BJ (cell line): ENCODE measurements at regions not wholly inside any gene's neighbourhood (a gene's known extent, or its start where the extent isn't known, plus 50 kb on each side); places are given as distances from the start of the nearest gene placed in this dataset.

Experiments used
- CTCF ChIA-PET: fragments of 350-600 bp; formaldehyde crosslinking; extraction: SDS; loops from one replicate; lab custom pipeline; 2021; ENCODE audit warnings: antibody characterized with exemption, inconsistent platforms; lab: Yijun Ruan, JAX
- POLR2A ChIA-PET: fragments of 300-600 bp; sonication (Branson Sonifier 250); formaldehyde crosslinking; extraction: SDS; loops from one replicate; lab custom pipeline; 2021; ENCODE audit warnings: antibody characterized with exemption; lab: Charles Lee
- DNase-seq: peaks from one replicate; pipeline ENCODE4 v3.0.0-alpha.2; 2011; ENCODE audit warnings: low read depth
- H3K27me3 ChIP-seq: 2 replicates; pipeline ENCODE4 v1.6.0; 2011; ENCODE audit warnings: low read length; ENCODE audit not compliant: control insufficient read depth, insufficient read depth
- H3K36me3 ChIP-seq: 2 replicates; pipeline ENCODE4 v1.5.1; 2011; ENCODE audit warnings: low read length; ENCODE audit not compliant: control insufficient read depth, insufficient read depth
- H3K4me3 ChIP-seq: 2 replicates; pipeline ENCODE4 v1.5.1; 2011; ENCODE audit warnings: low read depth, mild to moderate bottlenecking, control low read depth, low read length
- TF ChIP-seq, protein P1 (sequence below): IDR thresholded peaks from 2 replicates; pipeline ENCODE4 v1.5.1; 2011; ENCODE audit warnings: low read depth, mild to moderate bottlenecking, control low read depth, inconsistent platforms, low read length, moderate library complexity; ENCODE audit not compliant: insufficient read depth

DNA sequence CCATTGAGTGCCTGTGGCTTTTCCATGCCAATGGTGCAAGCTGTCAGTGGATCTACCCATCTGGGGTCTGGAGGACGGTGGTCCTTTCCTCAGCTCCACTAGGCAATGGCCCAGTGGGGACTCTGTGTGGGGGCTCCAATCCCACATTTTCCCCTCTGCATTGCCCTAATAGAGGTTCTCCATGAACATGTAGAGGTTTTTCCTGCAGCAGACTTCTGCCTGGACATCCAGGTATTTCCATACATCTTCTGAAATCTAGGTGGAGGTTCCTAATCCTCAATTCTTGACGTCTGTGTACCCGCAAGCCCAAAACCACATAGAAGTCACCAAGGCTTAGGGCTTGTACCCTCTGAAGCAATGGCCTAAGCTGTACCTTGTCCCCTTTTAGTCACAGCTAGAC lies 703.1 kb downstream of the MCTP2 start:
- H3K36me3 ChIP-seq = no peaks in the 10 kb centered on the region
- TF ChIP-seq, protein P1, sequence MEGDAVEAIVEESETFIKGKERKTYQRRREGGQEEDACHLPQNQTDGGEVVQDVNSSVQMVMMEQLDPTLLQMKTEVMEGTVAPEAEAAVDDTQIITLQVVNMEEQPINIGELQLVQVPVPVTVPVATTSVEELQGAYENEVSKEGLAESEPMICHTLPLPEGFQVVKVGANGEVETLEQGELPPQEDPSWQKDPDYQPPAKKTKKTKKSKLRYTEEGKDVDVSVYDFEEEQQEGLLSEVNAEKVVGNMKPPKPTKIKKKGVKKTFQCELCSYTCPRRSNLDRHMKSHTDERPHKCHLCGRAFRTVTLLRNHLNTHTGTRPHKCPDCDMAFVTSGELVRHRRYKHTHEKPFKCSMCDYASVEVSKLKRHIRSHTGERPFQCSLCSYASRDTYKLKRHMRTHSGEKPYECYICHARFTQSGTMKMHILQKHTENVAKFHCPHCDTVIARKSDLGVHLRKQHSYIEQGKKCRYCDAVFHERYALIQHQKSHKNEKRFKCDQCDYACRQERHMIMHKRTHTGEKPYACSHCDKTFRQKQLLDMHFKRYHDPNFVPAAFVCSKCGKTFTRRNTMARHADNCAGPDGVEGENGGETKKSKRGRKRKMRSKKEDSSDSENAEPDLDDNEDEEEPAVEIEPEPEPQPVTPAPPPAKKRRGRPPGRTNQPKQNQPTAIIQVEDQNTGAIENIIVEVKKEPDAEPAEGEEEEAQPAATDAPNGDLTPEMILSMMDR = no peak
- DNase-seq = no peak
- ChIA-PET CTCF (no interaction called here), POLR2A (no interaction called here)
- H3K4me3 ChIP-seq = no peak overlapping the region
- H3K27me3 ChIP-seq = no peaks in the 10 kb centered on the region

DNA sequence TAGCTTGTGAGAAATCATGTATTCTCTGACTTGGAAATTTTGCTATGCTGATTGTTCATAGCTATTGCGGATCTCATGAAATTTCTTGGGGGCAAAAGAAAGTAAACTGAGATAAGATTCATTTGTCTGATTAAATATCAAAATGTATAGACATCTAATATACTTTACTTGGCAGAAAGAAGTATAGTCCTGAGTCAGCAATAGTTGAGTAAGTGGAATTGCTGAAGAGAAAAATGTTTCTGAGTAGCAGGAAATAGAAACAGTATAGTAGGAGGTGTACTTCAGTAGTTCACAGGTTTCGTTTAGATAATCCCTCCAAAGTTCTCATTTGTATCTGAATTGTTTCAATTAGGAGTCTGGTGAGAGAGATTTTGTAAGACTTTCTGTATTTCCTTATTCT lies 705.9 kb downstream of the MCTP2 start:
- TF ChIP-seq, protein P1 = no peak
- no peaks in the 10 kb centered on the region for H3K36me3 ChIP-seq
- no peaks in the 10 kb centered on the region for H3K27me3 ChIP-seq
- ChIA-PET CTCF (no interaction called here), POLR2A (no interaction called here)
- no peak for DNase-seq
- H3K4me3 ChIP-seq = no peak overlapping the region

DNA sequence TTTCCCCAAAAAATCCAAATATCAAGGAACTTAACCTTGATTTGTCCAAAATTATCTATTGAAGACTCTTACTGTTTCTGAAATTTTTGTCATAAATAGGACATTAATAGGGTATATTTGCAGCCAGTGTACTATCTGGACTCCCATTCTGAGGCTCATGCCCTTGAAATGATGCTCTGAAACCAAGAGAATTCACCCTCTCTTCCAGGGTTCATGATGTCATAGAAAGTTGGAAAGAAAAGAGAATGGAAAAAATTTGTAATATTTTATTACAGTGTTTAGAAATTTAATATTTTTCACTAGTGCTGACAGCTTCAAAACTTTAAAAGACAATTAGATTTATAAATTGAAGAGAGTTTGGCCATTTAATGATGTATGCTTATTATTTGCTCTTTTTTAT lies 712.5 kb downstream of the MCTP2 start:
- DNase-seq = no peak
- ChIA-PET CTCF (no interaction called here), POLR2A (no interaction called here)
- no peaks in the 10 kb centered on the region for H3K36me3 ChIP-seq
- no peaks in the 10 kb centered on the region for H3K27me3 ChIP-seq
- TF ChIP-seq, protein P1 = no peak
- no peak overlapping the region for H3K4me3 ChIP-seq

DNA sequence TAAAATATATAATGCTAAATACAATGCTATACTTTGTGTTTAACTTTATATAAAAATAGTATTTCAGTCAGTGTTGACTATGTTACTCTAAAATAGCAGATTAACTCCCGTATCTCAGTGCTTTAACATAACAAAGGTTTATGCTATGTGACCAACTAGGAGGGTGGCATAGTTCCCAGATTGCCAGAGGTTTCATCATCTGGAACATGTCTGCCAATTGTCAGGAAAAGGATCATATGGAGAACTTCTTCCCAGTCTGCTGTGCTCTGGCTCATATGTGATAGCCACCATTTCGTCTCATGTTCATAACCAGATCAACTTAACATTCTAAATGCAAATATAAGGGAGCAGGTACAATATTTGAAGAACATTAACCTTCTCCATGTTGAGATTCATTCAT lies 720.2 kb downstream of the MCTP2 start:
- CTCF ChIA-PET = no interaction called here
- TF ChIP-seq, protein P1 = no peak
- no peak overlapping the region for H3K4me3 ChIP-seq
- DNase-seq = no peak
- no peaks in the 10 kb centered on the region for H3K36me3 ChIP-seq
- POLR2A ChIA-PET = no interaction called here
- H3K27me3 ChIP-seq = no peaks in the 10 kb centered on the region

DNA sequence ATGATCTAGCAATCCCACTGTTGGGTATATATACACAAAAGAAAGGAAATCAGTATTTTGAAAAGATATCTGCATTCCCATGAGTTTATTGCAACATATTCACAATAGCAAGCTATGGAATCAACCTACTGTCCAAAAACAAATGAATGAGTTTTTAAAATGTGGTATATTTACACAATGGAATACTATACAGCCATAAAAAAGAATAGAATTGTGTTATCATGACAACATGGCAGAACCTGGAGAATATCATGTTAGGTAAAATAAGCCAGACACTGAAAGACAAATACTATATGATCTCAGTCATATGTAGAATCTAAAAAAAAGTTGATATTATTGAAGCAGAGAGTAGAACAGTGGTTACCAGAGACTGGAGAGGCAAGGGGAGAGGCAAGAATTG lies 732.6 kb downstream of the MCTP2 start:
- Histone ChIP-seq H3K27me3 (no peaks in the 10 kb centered on the region), H3K4me3 (no peak overlapping the region), H3K36me3 (no peaks in the 10 kb centered on the region)
- TF ChIP-seq, protein P1 = no peak
- ChIA-PET CTCF (no interaction called here), POLR2A (no interaction called here)
- no peak for DNase-seq
